HEK293 (cell line): ENCODE measurements at regions not wholly inside any gene's neighbourhood (a gene's known extent, or its start where the extent isn't known, plus 50 kb on each side); places are given as distances from the start of the nearest gene placed in this dataset.

Source experiments
- GLIS1 ChIP-seq: fragments of 450-650 bp; formaldehyde crosslinking; IDR thresholded peaks from 2 replicates; pipeline ENCODE4 v1.5.1; 2016; ENCODE audit warnings: missing biosample characterization, missing genetic modification characterization
- ZNF10 ChIP-seq: fragments of 450-650 bp; formaldehyde crosslinking; IDR thresholded peaks from 2 replicates; pipeline ENCODE4 v1.5.1; 2017; ENCODE audit warnings: missing biosample characterization, missing genetic modification characterization
- ZNF23 ChIP-seq: fragments of 450-650 bp; formaldehyde crosslinking; IDR thresholded peaks from 2 replicates; pipeline ENCODE4 v1.5.1; 2016; ENCODE audit warnings: missing biosample characterization, missing genetic modification characterization, borderline replicate concordance
- ZNF549 ChIP-seq: fragments of 450-650 bp; IDR thresholded peaks from 2 replicates; pipeline ENCODE4 v1.5.1; 2018; ENCODE audit warnings: missing biosample characterization, missing genetic modification characterization, mild to moderate bottlenecking, inconsistent platforms, moderate library complexity
- TF ChIP-seq, protein P1 (sequence below): fragments of 450-650 bp; formaldehyde crosslinking; IDR thresholded peaks from 2 replicates; pipeline ENCODE4 v1.5.1; 2016; ENCODE audit warnings: missing biosample characterization, missing genetic modification characterization
- TF ChIP-seq, protein P2 (sequence below): fragments of 450-650 bp; formaldehyde crosslinking; IDR thresholded peaks from 2 replicates; pipeline ENCODE4 v1.5.1; 2016; ENCODE audit warnings: missing biosample characterization, missing genetic modification characterization
- TF ChIP-seq, protein P3 (sequence below): fragments of 450-650 bp; formaldehyde crosslinking; IDR thresholded peaks from 2 replicates; pipeline ENCODE4 v1.5.1; 2016; ENCODE audit warnings: missing biosample characterization, missing genetic modification characterization

DNA sequence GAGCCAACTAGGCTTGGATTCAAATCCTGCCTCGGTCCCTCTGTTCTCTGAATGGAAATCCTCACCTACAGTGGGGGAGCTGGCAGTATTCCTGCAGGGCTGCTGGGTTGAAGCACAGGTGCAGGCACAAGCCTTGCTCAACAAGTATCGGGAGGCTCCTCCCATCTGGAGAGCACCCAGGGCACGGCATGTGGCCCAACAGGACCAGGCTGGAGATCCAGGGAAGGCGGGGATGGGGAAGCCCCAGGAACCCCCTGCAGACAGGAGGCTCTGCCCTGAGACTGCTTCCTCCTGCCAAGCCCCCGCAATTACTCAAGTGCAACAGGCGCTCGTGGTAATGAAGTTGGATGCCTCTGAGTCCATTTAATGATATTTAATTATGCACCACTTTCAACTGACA, 128.0 kb upstream of the VSTM2B start:
- TF ChIP-seq, protein P1, sequence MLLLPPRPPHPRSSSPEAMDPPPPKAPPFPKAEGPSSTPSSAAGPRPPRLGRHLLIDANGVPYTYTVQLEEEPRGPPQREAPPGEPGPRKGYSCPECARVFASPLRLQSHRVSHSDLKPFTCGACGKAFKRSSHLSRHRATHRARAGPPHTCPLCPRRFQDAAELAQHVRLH: no peak
- TF ChIP-seq ZNF10 (tag by site-specific recombination) (no peak), ZNF549 (no peak), ZNF23 (no peak), GLIS1 (tag by site-specific recombination) (peak; percentile 51)
- TF ChIP-seq, protein P2, sequence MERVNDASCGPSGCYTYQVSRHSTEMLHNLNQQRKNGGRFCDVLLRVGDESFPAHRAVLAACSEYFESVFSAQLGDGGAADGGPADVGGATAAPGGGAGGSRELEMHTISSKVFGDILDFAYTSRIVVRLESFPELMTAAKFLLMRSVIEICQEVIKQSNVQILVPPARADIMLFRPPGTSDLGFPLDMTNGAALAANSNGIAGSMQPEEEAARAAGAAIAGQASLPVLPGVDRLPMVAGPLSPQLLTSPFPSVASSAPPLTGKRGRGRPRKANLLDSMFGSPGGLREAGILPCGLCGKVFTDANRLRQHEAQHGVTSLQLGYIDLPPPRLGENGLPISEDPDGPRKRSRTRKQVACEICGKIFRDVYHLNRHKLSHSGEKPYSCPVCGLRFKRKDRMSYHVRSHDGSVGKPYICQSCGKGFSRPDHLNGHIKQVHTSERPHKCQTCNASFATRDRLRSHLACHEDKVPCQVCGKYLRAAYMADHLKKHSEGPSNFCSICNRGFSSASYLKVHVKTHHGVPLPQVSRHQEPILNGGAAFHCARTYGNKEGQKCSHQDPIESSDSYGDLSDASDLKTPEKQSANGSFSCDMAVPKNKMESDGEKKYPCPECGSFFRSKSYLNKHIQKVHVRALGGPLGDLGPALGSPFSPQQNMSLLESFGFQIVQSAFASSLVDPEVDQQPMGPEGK: no peak
- TF ChIP-seq, protein P3, sequence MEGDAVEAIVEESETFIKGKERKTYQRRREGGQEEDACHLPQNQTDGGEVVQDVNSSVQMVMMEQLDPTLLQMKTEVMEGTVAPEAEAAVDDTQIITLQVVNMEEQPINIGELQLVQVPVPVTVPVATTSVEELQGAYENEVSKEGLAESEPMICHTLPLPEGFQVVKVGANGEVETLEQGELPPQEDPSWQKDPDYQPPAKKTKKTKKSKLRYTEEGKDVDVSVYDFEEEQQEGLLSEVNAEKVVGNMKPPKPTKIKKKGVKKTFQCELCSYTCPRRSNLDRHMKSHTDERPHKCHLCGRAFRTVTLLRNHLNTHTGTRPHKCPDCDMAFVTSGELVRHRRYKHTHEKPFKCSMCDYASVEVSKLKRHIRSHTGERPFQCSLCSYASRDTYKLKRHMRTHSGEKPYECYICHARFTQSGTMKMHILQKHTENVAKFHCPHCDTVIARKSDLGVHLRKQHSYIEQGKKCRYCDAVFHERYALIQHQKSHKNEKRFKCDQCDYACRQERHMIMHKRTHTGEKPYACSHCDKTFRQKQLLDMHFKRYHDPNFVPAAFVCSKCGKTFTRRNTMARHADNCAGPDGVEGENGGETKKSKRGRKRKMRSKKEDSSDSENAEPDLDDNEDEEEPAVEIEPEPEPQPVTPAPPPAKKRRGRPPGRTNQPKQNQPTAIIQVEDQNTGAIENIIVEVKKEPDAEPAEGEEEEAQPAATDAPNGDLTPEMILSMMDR (tag by site-specific recombination): no peak
